ENCODE measurements at regions not wholly inside any gene's neighbourhood (a gene's known extent, or its start where the extent isn't known, plus 50 kb on each side); places are given as distances from the start of the nearest gene placed in this dataset.

- TF ChIP-seq TAF1 (IDR thresholded peaks at IDR 0.05; ENCODE audit: low read depth, low read length) = no peak
- no peak for TF ChIP-seq POLR2A (IDR thresholded peaks at IDR 0.05; ENCODE audit: low read depth, low read length)
These were observed 317.5 kb downstream of the KCNC2 start for GRCh38 chr12:74892057-74892633.
